ENCODE measurements at regions not wholly inside any gene's neighbourhood (a gene's known extent, or its start where the extent isn't known, plus 50 kb on each side); places are given as distances from the start of the nearest gene placed in this dataset.

DNA sequence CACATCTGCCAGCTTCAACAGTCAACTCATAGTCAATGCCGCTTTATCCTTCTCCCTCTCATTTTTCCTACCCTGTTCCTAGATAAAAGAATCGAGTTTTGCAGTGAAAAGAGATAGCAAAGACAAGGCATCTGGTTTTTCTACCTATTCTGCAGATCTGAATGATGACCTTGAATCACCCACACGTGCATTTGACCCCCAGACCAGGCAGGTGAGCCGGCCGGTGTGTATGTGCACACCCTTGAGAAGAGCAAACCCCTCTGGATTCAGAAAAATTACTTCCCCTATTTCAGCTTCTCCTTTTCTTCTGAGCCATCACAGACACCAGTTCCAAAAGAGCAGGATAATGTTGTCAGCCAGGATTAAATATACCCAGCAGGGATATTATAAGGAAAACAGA is 115.6 kb upstream of the ST6GAL2 start:
- Histone ChIP-seq H3K27me3 (no peaks in the 10 kb centered on the region), H3K27ac (no peak overlapping the region), H3K36me3 (no peaks in the 10 kb centered on the region), H3K9me3 (no peaks in the 10 kb centered on the region), H3K4me3 (no peak overlapping the region), H3K4me1 (no peaks in the 10 kb centered on the region)
- no peak for DNase-seq
- TF ChIP-seq POLR2A (IDR thresholded peaks at IDR 0.05): no peak
- TF ChIP-seq, protein P1, sequence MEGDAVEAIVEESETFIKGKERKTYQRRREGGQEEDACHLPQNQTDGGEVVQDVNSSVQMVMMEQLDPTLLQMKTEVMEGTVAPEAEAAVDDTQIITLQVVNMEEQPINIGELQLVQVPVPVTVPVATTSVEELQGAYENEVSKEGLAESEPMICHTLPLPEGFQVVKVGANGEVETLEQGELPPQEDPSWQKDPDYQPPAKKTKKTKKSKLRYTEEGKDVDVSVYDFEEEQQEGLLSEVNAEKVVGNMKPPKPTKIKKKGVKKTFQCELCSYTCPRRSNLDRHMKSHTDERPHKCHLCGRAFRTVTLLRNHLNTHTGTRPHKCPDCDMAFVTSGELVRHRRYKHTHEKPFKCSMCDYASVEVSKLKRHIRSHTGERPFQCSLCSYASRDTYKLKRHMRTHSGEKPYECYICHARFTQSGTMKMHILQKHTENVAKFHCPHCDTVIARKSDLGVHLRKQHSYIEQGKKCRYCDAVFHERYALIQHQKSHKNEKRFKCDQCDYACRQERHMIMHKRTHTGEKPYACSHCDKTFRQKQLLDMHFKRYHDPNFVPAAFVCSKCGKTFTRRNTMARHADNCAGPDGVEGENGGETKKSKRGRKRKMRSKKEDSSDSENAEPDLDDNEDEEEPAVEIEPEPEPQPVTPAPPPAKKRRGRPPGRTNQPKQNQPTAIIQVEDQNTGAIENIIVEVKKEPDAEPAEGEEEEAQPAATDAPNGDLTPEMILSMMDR (IDR thresholded peaks at IDR 0.05): no peak

DNA sequence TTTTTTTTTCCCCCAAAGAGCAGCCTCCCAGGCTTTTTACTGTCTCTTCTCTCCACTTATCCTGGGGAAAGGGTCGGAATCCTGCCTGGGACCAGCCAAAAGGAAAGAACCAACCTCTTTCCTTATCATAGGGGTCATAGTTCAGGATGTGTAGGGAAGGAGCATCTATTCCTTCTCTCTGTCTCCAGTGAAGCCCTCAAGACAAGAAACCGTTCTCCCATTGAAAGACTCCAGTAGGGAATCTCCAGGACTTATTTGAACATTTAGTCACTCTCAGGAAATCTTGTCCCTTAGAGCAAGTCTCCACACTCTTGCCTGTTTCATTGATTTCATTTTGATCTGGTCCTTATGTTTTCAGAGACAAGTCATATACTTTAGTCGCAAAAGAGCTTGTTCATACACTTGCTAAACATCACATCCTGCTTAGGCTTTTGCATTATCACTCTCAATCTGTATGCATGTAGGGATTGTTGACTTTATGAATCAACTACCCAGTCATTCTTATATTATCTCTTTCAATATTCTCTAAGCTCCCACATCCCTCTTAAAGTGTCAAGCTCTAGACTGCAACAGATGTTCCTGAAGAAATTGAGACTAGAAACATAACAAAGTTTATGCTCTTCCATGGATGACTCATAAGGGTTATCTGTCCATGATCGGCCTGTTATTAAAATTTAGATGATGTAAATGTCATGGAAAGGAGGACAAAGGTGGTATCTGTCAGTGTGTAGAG is 116.2 kb upstream of the ST6GAL2 start:
- no peak overlapping the region for H3K27ac ChIP-seq
- TF ChIP-seq, protein P1 (IDR thresholded peaks at IDR 0.05): no peak
- TF ChIP-seq POLR2A (IDR thresholded peaks at IDR 0.05): no peak
- no peaks in the 10 kb centered on the region for H3K36me3 ChIP-seq
- no peak overlapping the region for H3K4me3 ChIP-seq
- no peaks in the 10 kb centered on the region for H3K4me1 ChIP-seq
- DNase-seq: no peak
- H3K9me3 ChIP-seq: no peaks in the 10 kb centered on the region
- H3K27me3 ChIP-seq: no peaks in the 10 kb centered on the region

DNA sequence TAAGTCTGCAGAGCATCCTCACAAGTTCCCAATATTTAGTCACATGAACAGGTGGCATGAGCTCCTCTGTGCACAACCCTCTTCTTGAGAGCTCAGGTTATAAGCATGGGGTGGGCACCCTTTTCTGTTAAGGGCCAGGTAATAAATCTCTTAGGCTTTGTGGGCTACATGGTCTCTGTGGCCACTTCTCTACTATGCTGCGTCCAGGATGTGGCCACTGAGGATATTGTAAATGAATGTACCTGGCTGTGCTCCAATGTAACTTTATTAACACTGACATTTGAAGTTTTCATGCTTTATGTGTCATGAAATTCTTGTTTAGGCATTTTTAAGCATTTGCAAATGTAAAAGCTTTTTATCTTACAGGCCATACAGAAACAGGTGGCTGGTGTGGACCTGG is 116.8 kb upstream of the ST6GAL2 start:
- TF ChIP-seq, protein P1 (IDR thresholded peaks at IDR 0.05): no peak
- no peak for TF ChIP-seq POLR2A (IDR thresholded peaks at IDR 0.05)
- no peaks in the 10 kb centered on the region for H3K9me3 ChIP-seq
- H3K27me3 ChIP-seq: no peaks in the 10 kb centered on the region
- DNase-seq: no peak
- no peak overlapping the region for H3K27ac ChIP-seq
- no peaks in the 10 kb centered on the region for H3K36me3 ChIP-seq
- H3K4me3 ChIP-seq: no peak overlapping the region
- H3K4me1 ChIP-seq: no peaks in the 10 kb centered on the region

DNA sequence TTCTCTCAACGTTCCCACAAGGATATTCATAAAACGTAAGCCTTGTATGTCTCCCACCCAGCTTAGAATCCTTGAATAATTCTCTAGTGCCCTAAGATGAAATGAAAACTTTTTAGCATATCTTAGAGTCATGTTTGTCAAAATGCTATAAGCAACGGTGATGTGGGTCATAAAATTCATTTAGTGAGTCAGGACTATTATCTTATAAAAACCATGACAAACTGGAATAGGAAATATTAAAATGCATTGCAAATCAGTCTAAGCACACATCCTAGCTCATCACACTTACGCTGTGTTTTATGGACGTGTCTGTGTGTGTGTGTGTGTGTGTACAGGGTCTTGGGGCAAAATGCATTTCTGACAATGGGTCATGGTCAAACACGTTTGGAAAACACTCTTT is 119.9 kb upstream of the ST6GAL2 start:
- H3K4me1 ChIP-seq: no peaks in the 10 kb centered on the region
- H3K27me3 ChIP-seq: no peaks in the 10 kb centered on the region
- no peak overlapping the region for H3K27ac ChIP-seq
- H3K4me3 ChIP-seq: no peak overlapping the region
- DNase-seq: no peak
- H3K9me3 ChIP-seq: no peaks in the 10 kb centered on the region
- no peaks in the 10 kb centered on the region for H3K36me3 ChIP-seq
- TF ChIP-seq, protein P1 (IDR thresholded peaks at IDR 0.05): no peak
- no peak for TF ChIP-seq POLR2A (IDR thresholded peaks at IDR 0.05)

DNA sequence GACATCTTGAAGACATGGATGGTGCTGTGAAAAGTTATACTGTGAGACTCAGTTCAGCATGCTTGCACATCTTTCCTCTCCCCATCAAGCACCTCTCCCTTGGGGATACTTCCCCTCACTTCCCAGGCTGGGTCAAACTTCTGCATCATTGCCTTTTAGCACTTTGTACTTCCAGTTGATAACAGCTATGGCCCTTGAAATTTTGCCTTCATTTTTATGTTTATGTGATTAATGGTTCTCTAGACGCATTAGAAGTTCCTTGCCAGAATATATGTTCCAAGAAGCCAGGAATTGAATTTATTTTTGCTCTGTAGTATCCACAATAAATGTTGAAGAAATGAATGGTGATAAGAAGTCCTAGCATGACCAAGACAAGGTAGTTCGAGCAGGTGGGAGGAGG is 120.9 kb upstream of the ST6GAL2 start:
- Histone ChIP-seq H3K9me3 (no peaks in the 10 kb centered on the region), H3K27ac (no peak overlapping the region)

More for the DNA sequence above, 120.9 kb upstream of the ST6GAL2 start:
- Histone ChIP-seq H3K36me3 (no peaks in the 10 kb centered on the region), H3K4me3 (no peak overlapping the region), H3K4me1 (no peaks in the 10 kb centered on the region), H3K27me3 (no peaks in the 10 kb centered on the region)
- no peak for DNase-seq
- no peak for TF ChIP-seq POLR2A (IDR thresholded peaks at IDR 0.05)
- TF ChIP-seq, protein P1 (IDR thresholded peaks at IDR 0.05): no peak
